ENCODE measurements at regions not wholly inside any gene's neighbourhood (a gene's known extent, or its start where the extent isn't known, plus 50 kb on each side); places are given as distances from the start of the nearest gene placed in this dataset.

- peak; percentile 9 for DNase-seq (ENCODE audit: low read depth)
These were observed 242.2 kb downstream of the B3GLCT start for GRCh38 chr13:31441800-31442510.

GRCh38 chr13:31442571-31442970, 242.8 kb downstream of the B3GLCT start:
- no peak for DNase-seq (ENCODE audit: low read depth)

GRCh38 chr13:31444266-31444856, 244.6 kb downstream of the B3GLCT start:
- no peak for DNase-seq (ENCODE audit: low read depth)

- DNase-seq (ENCODE audit: low read depth), result no peak
These were observed 252.8 kb downstream of the B3GLCT start for GRCh38 chr13:31452525-31452924.

GRCh38 chr13:31455581-31455980, 255.8 kb downstream of the B3GLCT start:
- DNase-seq (ENCODE audit: low read depth), result no peak

GRCh38 chr13:31456056-31456455, 256.3 kb downstream of the B3GLCT start:
- DNase-seq (ENCODE audit: low read depth), result no peak

GRCh38 chr13:31460061-31460460, 260.3 kb downstream of the B3GLCT start:
- DNase-seq (ENCODE audit: low read depth), result no peak

- no peak for DNase-seq (ENCODE audit: low read depth)
These were observed 262.1 kb downstream of the B3GLCT start for GRCh38 chr13:31461923-31462322.

- DNase-seq (ENCODE audit: low read depth), result no peak
These were observed 263.0 kb downstream of the B3GLCT start for GRCh38 chr13:31462766-31463165.

GRCh38 chr13:31468114-31468902, 268.5 kb downstream of the B3GLCT start:
- no peak for DNase-seq (ENCODE audit: low read depth)

GRCh38 chr13:31469377-31469776, 269.6 kb downstream of the B3GLCT start:
- no peak for DNase-seq (ENCODE audit: low read depth)

- peak; percentile 91 for DNase-seq (ENCODE audit: low read depth)
These were observed 263.1 kb upstream of the RXFP2 start for GRCh38 chr13:31476266-31476665.

- peak; percentile 70 for DNase-seq (ENCODE audit: low read depth)
These were observed 262.6 kb upstream of the RXFP2 start for GRCh38 chr13:31476753-31477152.

- DNase-seq (ENCODE audit: low read depth), result peak; percentile 73
These were observed 261.4 kb upstream of the RXFP2 start for GRCh38 chr13:31477961-31478360.

- DNase-seq (ENCODE audit: low read depth), result peak; percentile 61
These were observed 254.1 kb upstream of the RXFP2 start for GRCh38 chr13:31485183-31485582.

- peak; percentile 35 for DNase-seq (ENCODE audit: low read depth)
These were observed 253.7 kb upstream of the RXFP2 start for GRCh38 chr13:31485651-31486051.

- no peak for DNase-seq (ENCODE audit: low read depth)
These were observed 244.0 kb upstream of the RXFP2 start for GRCh38 chr13:31495336-31495735.

- DNase-seq (ENCODE audit: low read depth), result no peak
These were observed 240.1 kb upstream of the RXFP2 start for GRCh38 chr13:31499274-31499673.

GRCh38 chr13:31503626-31504025, 235.7 kb upstream of the RXFP2 start:
- DNase-seq (ENCODE audit: low read depth), result no peak

GRCh38 chr13:31504918-31505317, 234.4 kb upstream of the RXFP2 start:
- no peak for DNase-seq (ENCODE audit: low read depth)

GRCh38 chr13:31512331-31512730, 227.0 kb upstream of the RXFP2 start:
- no peak for DNase-seq (ENCODE audit: low read depth)

GRCh38 chr13:31514932-31515331, 224.4 kb upstream of the RXFP2 start:
- DNase-seq (ENCODE audit: low read depth), result no peak

- DNase-seq (ENCODE audit: low read depth), result no peak
These were observed 223.9 kb upstream of the RXFP2 start for GRCh38 chr13:31515427-31515826.

Measured in LHCN-M2 (cell line).